ENCODE measurements at regions not wholly inside any gene's neighbourhood (a gene's known extent, or its start where the extent isn't known, plus 50 kb on each side); places are given as distances from the start of the nearest gene placed in this dataset.

GRCh38 chr14:65938738-65939137 is 526.2 kb downstream of the FUT8 start:
- Histone ChIP-seq H3K9me3 (ENCODE audit: control insufficient read depth, insufficient read depth, low read length) (no peaks in the 10 kb centered on the region), H4K8ac (ENCODE audit: low read depth in 2 of 2, low read length in 2 of 2) (no peak overlapping the region), H2BK120ac (ENCODE audit: low read depth, low read length) (no peak overlapping the region), H3K27me3 (ENCODE audit: control insufficient read depth, insufficient read depth, low read length) (no peaks in the 10 kb centered on the region), H3K79me1 (ENCODE audit: low read depth in 1 of 2, low read length in 2 of 2) (no peaks in the 10 kb centered on the region), H3K9me1 (ENCODE audit: insufficient read depth, low read length) (no peaks in the 10 kb centered on the region), H3K9ac (ENCODE audit: low read depth, low read length) (no peak overlapping the region), H3K27ac (ENCODE audit: insufficient read depth, low read length) (no peak overlapping the region), H4K20me1 (ENCODE audit: insufficient read depth, low read length) (no peaks in the 10 kb centered on the region), H3K14ac (replicated peaks; ENCODE audit: low read depth, low read length) (no peak overlapping the region), H2AK9ac (replicated peaks; ENCODE audit: low read depth, low read length, poor library complexity) (no peak overlapping the region), H2BK20ac (ENCODE audit: low read depth, low read length) (no peak overlapping the region), H3K36me3 (ENCODE audit: control insufficient read depth, insufficient read depth, low read length) (no peaks in the 10 kb centered on the region), H4K91ac (ENCODE audit: insufficient read depth, low read depth, low read length) (no peak overlapping the region), H2BK15ac (ENCODE audit: low read depth, low read length) (no peak overlapping the region), H2AK5ac (ENCODE audit: low read depth, low read length) (no peak overlapping the region), H2BK5ac (ENCODE audit: low read depth, low read length, poor library complexity, severe bottlenecking) (no peak overlapping the region), H3K18ac (ENCODE audit: low read depth, low read length) (no peak overlapping the region), H3K56ac (ENCODE audit: extremely low read depth, insufficient read depth, low read length) (no peak overlapping the region), H3K4me2 (ENCODE audit: low read depth, low read length) (no peak overlapping the region), H3K4me3 (ENCODE audit: insufficient read depth, low read depth, low read length) (no peak overlapping the region), H4K5ac (ENCODE audit: low read depth, low read length) (no peak overlapping the region), H3K4me1 (ENCODE audit: control insufficient read depth, insufficient read depth, low read length) (no peaks in the 10 kb centered on the region), H2AFZ (replicated peaks; ENCODE audit: low read length, poor library complexity) (no peak overlapping the region), H3K4ac (ENCODE audit: low read depth, low read length) (no peak overlapping the region), H3K23ac (ENCODE audit: low read depth, low read length) (no peak overlapping the region)
- intact Hi-C loops (cut with micrococcal nuclease), result no loop called here
- no peak for DNase-seq
- ATAC-seq (ENCODE audit: low read depth), result no peak
- in situ Hi-C loops (cut with MboI; ENCODE audit: low sequenced_read_pairs), result no loop called here
- TF ChIP-seq POLR2A (IDR thresholded peaks at IDR 0.05; ENCODE audit: low read depth, low read length) (no peak), MAZ (IDR thresholded peaks at IDR 0.05; ENCODE audit: borderline replicate concordance, low read depth, low read length) (no peak), CTCF (conservative IDR thresholded peaks at IDR 0.05; ENCODE audit: low read depth, low read length) (no peak), NFE2L2 (IDR thresholded peaks at IDR 0.05; ENCODE audit: low read depth, low read length) (no peak), SMC3 (IDR thresholded peaks at IDR 0.05; ENCODE audit: low read depth, low read length) (no peak), MAFK (IDR thresholded peaks at IDR 0.05; ENCODE audit: low read depth, low read length) (no peak), FOS (IDR thresholded peaks at IDR 0.05; ENCODE audit: low read depth, low read length) (no peak), CHD1 (IDR thresholded peaks at IDR 0.05; ENCODE audit: low read depth, low read length) (no peak), MXI1 (IDR thresholded peaks at IDR 0.05; ENCODE audit: borderline replicate concordance, low read depth, low read length) (no peak), CEBPB (IDR thresholded peaks at IDR 0.05; ENCODE audit: low read depth, low read length) (no peak), RCOR1 (IDR thresholded peaks at IDR 0.05; ENCODE audit: insufficient replicate concordance, low read length) (no peak), RFX5 (IDR thresholded peaks at IDR 0.05; ENCODE audit: low read depth, low read length) (no peak), BHLHE40 (IDR thresholded peaks at IDR 0.05; ENCODE audit: low read depth, low read length) (no peak), RAD21 (IDR thresholded peaks at IDR 0.05; ENCODE audit: low read length) (no peak)
- TF ChIP-seq, protein P1, sequence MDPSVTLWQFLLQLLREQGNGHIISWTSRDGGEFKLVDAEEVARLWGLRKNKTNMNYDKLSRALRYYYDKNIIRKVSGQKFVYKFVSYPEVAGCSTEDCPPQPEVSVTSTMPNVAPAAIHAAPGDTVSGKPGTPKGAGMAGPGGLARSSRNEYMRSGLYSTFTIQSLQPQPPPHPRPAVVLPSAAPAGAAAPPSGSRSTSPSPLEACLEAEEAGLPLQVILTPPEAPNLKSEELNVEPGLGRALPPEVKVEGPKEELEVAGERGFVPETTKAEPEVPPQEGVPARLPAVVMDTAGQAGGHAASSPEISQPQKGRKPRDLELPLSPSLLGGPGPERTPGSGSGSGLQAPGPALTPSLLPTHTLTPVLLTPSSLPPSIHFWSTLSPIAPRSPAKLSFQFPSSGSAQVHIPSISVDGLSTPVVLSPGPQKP (IDR thresholded peaks at IDR 0.05; ENCODE audit: borderline replicate concordance, low read depth, low read length), result no peak
- TF ChIP-seq, protein P2, sequence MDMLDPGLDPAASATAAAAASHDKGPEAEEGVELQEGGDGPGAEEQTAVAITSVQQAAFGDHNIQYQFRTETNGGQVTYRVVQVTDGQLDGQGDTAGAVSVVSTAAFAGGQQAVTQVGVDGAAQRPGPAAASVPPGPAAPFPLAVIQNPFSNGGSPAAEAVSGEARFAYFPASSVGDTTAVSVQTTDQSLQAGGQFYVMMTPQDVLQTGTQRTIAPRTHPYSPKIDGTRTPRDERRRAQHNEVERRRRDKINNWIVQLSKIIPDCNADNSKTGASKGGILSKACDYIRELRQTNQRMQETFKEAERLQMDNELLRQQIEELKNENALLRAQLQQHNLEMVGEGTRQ (IDR thresholded peaks at IDR 0.05; ENCODE audit: low read depth, low read length), result no peak
- POLR2A ChIA-PET (ENCODE audit: unreplicated experiment), result no interaction called here
- BruUV-seq (replicated peaks), result no TSS peak
- dilution Hi-C loops (cut with HindIII; ENCODE audit: low sequenced_read_pairs, unreplicated experiment), result no loop called here
- CTCF ChIA-PET, result no interaction called here
- WGBS, 2 experiments (ENCODE audit: extremely low coverage in 2 of 2, insufficient read length in 1 of 2), result no CpG with 5 or more reads among the region's 2 CpGs
